ENCODE measurements at regions not wholly inside any gene's neighbourhood (a gene's known extent, or its start where the extent isn't known, plus 50 kb on each side); places are given as distances from the start of the nearest gene placed in this dataset.

DNA sequence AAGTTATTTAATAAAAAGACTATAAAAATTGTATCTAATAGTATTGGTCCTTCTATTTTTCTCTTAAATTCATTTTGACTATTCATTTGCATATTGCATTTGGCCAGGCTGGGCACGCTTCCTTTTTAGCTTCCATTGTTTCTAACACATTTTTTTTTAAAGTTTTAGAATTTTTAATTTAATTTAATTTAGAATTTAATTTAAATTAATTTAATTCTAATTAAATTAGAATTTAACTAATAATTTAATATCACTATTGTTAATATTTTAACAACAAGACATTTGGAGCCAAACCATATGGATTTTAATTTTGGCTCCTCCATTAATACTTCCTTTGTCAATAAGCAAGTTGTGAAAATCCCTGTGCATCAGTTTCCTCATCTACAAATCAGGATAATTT, 856.9 kb upstream of the SEL1L start:
- DNase-seq, result no peak

DNA sequence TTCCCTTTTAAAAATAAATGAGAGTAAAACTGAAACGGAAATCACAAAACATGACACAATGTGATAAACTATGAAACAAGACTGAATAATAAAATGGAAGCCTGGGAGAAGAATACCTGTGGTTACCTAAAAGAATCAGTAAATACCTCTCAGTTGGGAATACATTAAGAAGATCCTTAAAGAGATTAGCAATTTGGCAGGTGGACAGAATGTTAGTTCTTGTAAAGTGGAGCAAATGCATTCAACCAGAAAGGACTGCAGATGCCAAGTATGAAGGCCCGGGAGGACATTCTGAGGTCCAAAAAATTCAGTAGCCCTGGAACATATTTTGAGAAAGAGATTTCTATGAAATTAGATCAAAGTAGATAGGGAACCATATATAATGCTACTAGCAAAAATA, 861.3 kb upstream of the SEL1L start:
- DNase-seq, result no peak

GRCh38 chr14:82398256-82398655, 864.6 kb upstream of the SEL1L start:
- no peak for DNase-seq

GRCh38 chr14:82403987-82404386, 870.3 kb upstream of the SEL1L start:
- DNase-seq, result no peak

GRCh38 chr14:82410064-82410463, 876.4 kb upstream of the SEL1L start:
- DNase-seq, result no peak

- DNase-seq, result no peak
These were observed 877.6 kb upstream of the SEL1L start for GRCh38 chr14:82411298-82411697.

DNA sequence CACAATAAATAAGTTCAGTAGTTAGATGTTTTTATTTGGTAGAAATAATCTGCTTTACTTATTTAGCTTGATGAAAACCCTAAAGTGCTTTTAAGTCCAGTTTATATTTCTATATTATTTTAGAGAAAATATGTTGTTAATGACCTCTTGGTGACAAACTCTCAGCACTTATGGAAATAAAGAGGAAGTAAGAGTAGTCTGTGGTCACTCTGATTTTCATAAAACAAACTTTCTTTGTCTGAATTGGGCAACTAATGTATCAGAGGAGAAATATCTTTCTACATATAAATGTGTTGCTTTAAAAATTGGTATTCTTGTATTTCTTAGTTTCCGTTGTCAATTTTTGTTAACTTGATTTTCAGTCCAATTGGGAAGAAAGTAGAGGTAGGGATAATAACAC, 878.9 kb upstream of the SEL1L start:
- DNase-seq, result no peak

- DNase-seq, result no peak
These were observed 881.3 kb upstream of the SEL1L start for GRCh38 chr14:82414853-82415539.

DNA sequence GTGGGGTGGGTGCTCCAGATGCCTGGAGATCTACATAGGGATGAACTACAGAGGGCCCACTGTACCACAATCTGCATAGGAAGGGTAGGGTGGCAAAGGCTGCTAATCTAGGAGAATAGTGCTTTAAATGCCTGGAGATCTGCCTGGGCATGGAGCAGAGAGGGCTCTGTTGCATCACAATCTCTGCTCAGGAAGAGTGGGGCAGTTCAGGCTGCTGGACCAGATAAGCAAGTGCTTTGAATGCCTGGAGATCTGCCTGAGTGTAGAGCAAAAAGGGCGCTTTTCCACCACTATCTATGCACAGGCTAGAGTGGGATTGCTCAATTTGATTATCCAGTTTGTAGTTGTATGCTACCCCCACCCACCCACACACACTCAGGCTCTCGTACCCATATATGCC, 886.3 kb upstream of the SEL1L start:
- no peak for DNase-seq

GRCh38 chr14:82420871-82421270, 887.2 kb upstream of the SEL1L start:
- no peak for DNase-seq

GRCh38 chr14:82421286-82421685, 887.6 kb upstream of the SEL1L start:
- DNase-seq, result no peak

DNA sequence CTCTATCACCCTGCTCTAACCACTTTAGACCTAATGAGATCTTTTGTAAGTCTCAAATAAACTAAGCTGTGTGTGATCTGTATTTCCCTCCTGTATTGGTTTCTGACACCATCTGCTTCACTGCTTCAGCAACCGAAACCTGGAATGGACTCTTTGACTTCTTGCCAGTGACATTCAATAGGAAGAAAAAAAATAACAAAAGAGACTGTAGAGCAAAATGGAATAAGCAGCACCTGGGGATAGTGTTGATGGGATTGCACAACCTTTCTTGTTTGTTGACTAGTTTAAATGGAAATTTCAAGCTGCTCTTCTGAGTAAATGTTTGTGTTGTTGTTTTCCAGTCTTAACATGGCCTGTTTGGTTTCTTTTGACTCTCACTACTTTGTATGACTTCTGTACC, 888.6 kb upstream of the SEL1L start:
- DNase-seq, result no peak

DNA sequence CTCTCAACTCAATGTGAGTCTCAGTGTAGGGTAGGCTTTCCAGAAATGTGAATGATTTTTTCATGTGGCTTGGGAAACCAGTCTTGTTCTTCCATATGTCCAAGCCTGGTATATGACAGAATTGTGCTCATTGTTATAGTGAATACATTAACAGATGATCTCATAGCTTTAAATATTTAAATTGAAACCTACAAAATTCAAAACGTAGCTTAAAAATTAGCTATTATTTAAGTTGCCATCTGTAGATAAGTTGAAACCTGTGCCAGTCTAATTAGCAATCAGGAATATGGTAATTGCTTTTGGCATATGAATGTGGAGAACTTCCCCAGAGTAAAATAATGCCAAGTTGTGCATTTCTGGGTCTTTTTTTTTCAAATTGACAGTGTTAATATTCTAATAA, 891.6 kb upstream of the SEL1L start:
- DNase-seq, result no peak

DNA sequence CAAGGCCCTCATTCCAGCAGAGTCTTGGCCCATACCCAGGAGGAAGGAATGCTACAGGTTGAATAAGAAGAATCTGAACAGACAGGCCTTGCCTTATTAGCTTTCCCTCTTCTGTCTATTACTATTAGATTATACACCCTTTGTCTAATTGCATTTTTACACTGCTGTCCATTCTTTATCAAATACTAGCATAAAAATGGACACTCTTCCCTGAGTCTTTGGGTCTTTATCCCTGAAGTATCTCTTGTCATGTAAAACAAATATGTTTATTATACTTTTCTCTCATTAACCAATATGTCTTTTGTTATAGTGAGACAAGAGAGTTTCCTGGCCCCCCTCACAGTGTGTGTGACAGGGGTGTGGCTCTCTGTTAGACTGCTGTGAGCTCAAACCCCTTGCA, 897.4 kb upstream of the SEL1L start:
- DNase-seq, result no peak

DNA sequence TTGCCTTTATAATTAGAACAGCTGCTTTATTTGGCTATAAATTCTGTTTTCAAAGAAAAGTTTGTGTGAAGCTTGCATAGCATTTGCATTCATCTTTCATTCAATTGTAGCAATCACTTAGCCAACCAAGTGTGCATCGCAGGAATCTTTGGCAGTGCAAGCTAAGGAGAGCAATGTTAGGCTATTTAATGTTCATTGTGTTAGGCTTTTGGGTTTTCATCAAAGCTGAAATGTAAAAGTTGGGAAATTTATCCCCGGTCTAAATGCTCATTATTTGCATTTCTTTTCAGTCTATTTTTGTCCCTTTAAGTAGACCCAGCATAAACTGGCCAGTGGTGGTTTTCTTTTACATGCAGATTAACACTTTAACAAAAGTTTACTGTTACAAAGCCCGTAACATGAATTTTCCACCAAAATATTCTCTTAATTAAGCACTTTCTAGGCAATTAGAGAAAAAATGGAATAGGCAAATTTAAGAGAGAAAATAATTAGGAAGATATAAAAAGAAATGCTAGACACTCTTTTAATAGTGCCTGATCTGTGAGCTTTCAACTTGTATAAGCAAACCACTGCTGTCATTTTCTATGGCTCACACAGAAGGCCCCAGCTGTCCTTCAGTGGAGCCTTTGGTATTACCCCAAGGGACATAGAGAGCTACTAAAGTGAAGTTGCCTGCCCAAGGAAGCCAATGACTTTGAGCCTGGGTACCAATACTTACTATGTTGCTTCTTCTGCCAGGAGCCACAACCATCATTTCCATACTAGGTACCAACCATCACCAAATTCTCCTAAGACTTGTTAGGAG, 898.9 kb upstream of the SEL1L start:
- no peak for DNase-seq

- DNase-seq, result no peak
These were observed 904.8 kb upstream of the SEL1L start for GRCh38 chr14:82438436-82438835.

GRCh38 chr14:82441270-82441669, 907.6 kb upstream of the SEL1L start:
- no peak for DNase-seq

DNA sequence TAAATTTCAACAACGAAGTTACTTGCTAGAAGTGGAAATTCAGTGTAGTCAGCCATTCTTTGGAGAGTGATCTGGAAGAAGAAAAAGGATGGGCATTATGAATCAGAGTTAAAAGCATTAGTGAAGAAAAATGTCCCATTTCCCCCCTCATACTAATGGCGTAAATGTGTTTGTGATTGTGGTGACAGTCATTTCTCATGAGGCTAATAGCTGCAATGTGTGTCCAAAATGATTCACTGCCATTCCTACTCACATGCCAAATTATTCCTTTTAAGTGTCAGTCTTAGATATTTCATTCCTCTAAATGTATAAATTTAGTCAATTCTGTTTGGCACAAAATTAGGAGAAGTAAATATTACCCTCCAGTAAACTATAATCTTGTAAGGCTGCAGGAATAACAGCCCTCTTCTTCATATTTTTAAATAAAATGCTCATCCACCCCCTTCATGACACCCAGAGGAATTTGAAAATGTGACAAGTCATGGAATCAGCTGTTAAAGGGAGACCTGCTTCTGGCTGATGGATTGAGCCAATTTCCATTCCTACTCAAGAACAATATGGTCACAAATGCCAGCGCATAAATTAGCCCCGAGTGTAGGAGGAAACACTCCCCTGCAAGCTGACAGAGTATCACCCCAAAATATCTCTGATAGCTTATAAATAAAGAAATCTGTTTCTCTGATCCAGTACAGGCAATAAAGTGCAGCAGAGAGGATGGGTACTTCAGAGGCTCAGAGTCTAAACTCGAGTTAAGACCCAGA, 912.3 kb upstream of the SEL1L start:
- no peak for DNase-seq

- no peak for DNase-seq
These were observed 913.9 kb upstream of the SEL1L start for GRCh38 chr14:82447586-82447985.

- no peak for DNase-seq
These were observed 916.3 kb upstream of the SEL1L start for GRCh38 chr14:82449926-82450468.

DNA sequence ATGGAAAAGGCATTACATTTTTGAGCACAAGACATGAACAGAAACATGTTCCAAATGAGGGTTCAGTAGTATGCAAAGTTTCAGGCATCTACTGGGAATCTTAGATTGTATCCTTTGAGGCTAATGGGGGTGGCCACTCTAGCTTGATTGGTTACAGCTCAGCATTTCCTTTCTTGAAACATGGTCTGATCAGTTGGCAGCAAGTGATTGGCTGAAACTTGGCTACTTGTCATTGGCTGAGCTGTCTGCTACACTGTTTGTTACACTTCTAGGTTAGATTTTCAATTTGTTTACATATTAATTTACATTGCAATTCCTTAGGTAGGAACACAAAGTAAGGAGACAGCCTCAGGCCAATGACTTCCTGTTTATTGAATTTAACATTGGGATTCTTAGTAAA, 918.0 kb upstream of the SEL1L start:
- DNase-seq, result no peak

- DNase-seq, result no peak
These were observed 948.7 kb upstream of the SEL1L start for GRCh38 chr14:82482345-82482744.

DNA sequence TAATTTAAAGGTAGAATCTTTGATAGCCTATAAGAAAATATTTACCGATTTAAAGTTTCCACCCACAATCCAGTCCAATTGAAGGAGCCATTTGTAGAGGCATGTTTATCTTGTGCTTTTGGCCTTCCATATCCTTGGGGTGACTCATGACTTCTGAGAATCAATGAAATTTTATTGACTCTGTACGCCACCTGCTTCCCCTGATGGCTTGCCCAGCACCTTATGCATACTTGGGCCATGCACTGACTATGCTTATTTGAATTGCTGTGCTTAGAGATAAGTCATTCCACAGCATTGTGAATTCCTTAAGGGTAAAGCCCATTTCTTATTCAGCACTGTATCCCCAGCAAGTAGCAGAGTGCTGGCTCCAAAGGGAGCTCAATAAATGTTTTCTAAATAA, 954.8 kb upstream of the SEL1L start:
- no peak for DNase-seq

DNA sequence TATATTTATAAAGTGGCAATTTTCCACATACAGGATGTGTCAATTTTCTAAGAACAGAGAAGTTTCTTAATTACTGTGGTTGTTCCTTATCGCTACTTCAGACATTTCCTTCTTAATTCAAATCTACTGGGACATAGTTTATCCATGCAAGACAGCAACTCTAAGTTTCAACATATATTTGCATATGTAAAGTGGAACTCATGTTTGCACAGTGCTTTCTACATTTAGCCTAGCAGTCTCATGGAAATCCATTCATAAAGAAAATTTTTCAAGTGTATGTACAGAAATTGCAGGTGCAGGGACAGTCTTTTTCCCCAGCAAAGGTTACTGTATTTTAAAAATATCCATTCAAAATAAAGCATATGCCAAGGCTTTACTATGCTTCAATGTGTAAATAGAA, 956.7 kb upstream of the SEL1L start:
- no peak for DNase-seq
